Stimulated activated CD4-positive, alpha-beta T cell treated with anti-CD3 and anti-CD28 coated beads, TNF-alpha, amount 100 ng/mL, for 4 hours (primary cell): ENCODE measurements at regions not wholly inside any gene's neighbourhood (a gene's known extent, or its start where the extent isn't known, plus 50 kb on each side); places are given as distances from the start of the nearest gene placed in this dataset.

Source experiments
- DNase-seq, 3 experiments: peaks; one replicate each; pipeline ENCODE4 v3.0.0-alpha.2; 2020; ENCODE audit warnings: low read depth in 3 of 3

- DNase-seq = no peak
Measured at GRCh38 chr11:70650075-70650909, 252.0 kb downstream of the CTTN start.

GRCh38 chr11:70651031-70651430 is 252.7 kb downstream of the CTTN start:
- DNase-seq = no peak

GRCh38 chr11:70654016-70654415 is 255.7 kb downstream of the CTTN start:
- no peak for DNase-seq

- no peak for DNase-seq
Measured at GRCh38 chr11:70655816-70656215, 257.5 kb downstream of the CTTN start.

GRCh38 chr11:70656252-70656651 is 257.9 kb downstream of the CTTN start:
- DNase-seq = no peak

GRCh38 chr11:70660059-70660888 is 261.9 kb downstream of the CTTN start:
- no peak for DNase-seq

- no peak for DNase-seq
Measured at GRCh38 chr11:70660889-70661197, 262.5 kb downstream of the CTTN start.

GRCh38 chr11:70661761-70662501 is 263.6 kb downstream of the CTTN start:
- no peak for DNase-seq

GRCh38 chr11:70662691-70663098 is 264.4 kb downstream of the CTTN start:
- no peak for DNase-seq

GRCh38 chr11:70663815-70664214 is 265.5 kb downstream of the CTTN start:
- no peak for DNase-seq

- no peak for DNase-seq
Measured at GRCh38 chr11:70666311-70666710, 268.0 kb downstream of the CTTN start.

- DNase-seq = no peak
Measured at GRCh38 chr11:70667767-70668166, 269.4 kb downstream of the CTTN start.

- no peak for DNase-seq
Measured at GRCh38 chr11:70668204-70669202, 270.2 kb downstream of the CTTN start.

- DNase-seq = no peak
Measured at GRCh38 chr11:70669281-70669680, 271.0 kb downstream of the CTTN start.

GRCh38 chr11:70669871-70670675 is 271.7 kb downstream of the CTTN start:
- DNase-seq = no peak

GRCh38 chr11:70670676-70671034 is 272.3 kb downstream of the CTTN start:
- DNase-seq = no peak

- no peak for DNase-seq
Measured at GRCh38 chr11:70671083-70671482, 272.8 kb downstream of the CTTN start.

- no peak for DNase-seq
Measured at GRCh38 chr11:70671611-70672010, 273.3 kb downstream of the CTTN start.

GRCh38 chr11:70672991-70673653 is 274.8 kb downstream of the CTTN start:
- DNase-seq = no peak

- no peak for DNase-seq
Measured at GRCh38 chr11:70674605-70675004, 276.3 kb downstream of the CTTN start.
